GM18507 (cell line): ENCODE measurements at regions not wholly inside any gene's neighbourhood (a gene's known extent, or its start where the extent isn't known, plus 50 kb on each side); places are given as distances from the start of the nearest gene placed in this dataset.

Source experiments
- DNase-seq: peaks from one replicate; pipeline ENCODE4 v3.0.0; 2011; ENCODE audit warnings: low read depth; ENCODE audit not compliant: insufficient read length; ENCODE audit errors: extremely low spot score
- FAIRE-seq: peaks from 2 replicates; lab custom pipeline; 2011; peaks lifted over from hg19 to GRCh38; lab: Jason Lieb, UNC

- FAIRE-seq (no peak), DNase-seq (no peak)
These were observed 311.8 kb upstream of the POM121L12 start for GRCh38 chr7:52723606-52724005.

DNA sequence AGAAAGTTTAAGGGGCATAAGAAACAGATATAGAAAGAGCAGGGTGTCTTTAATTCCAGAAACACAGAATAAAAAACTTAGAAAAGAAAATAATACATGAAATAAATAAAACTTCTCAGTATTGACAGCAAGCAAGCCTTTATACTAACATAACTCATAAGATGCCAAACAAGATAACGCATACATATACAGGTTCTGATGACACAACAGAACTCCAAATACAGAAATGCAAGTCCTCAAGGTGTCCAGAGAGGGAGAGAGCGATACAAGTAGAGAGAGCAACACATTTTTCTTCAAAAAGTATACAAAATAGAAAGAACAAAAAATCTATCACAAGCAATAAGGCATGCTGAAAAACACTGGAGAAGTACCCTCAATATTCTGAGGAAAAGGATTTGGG is 314.6 kb upstream of the POM121L12 start:
- DNase-seq (no peak), FAIRE-seq (no peak)

- DNase-seq (no peak), FAIRE-seq (no peak)
These were observed 315.8 kb upstream of the POM121L12 start for GRCh38 chr7:52719677-52720076.

DNA sequence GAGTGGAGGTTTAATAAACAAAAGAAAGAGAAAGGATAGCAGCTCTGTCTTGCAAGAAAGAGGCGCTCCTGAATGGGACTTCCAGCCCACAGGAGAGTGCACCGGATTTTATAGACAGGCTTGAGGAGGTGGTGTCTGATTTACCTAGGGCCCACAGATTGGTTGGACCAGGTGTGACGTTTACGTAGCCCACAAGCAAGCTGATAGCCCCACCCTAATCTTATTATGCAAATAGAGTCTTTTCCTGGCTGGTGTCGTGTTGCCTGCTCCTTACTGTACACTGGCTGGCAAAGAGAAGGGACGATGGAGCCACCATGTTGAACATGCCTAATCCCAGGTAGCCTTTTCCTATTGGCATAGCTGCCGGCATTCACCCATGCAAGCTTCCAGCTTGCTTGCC is 319.7 kb upstream of the POM121L12 start:
- FAIRE-seq (no peak), DNase-seq (no peak)

DNA sequence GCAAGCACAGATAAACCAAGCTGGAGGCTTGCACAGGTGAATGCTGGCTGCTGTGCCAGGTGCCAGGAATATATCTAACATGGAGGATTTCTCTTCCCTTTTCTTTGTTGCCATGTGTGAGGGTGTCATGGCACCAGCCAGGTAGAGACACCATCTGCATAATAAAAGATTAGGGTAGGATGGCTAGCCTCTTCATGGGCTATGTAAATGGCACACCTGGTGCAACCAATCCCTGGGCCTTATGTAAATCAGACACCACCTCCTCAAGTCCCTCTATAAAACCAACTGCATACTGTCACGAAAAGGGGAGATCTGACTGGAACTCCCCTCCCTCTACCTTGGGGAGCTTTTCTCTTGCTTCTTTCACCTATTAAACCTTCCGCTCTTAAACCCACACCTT is 322.5 kb upstream of the POM121L12 start:
- DNase-seq (no peak), FAIRE-seq (no peak)

GRCh38 chr7:52711951-52712350 is 323.5 kb upstream of the POM121L12 start:
- DNase-seq, result no peak
- FAIRE-seq, result no peak

DNA sequence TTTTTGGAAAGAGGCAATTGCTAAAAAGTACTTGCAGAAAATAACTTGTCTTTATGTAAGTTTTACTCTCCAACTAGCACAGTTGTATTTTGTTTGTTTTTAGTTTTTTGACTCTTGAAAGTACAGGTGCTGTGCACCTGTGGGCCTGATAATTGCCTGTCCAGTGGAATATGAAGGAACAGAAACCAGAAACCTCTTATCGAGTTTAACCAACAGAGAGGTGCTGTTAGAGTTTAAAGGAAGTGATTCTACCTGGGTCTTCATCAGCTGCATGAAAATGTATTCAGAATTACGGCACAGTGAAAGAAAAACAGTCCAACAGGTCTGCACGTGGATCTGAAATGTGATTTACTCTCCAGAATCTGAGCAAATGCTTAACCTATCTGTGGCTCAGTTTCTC is 326.6 kb upstream of the POM121L12 start:
- no peak for DNase-seq
- FAIRE-seq, result no peak

- FAIRE-seq, result no peak
- no peak for DNase-seq
These were observed 329.7 kb upstream of the POM121L12 start for GRCh38 chr7:52705768-52706167.

GRCh38 chr7:52700349-52700748 is 335.1 kb upstream of the POM121L12 start:
- DNase-seq, result no peak
- FAIRE-seq, result no peak

- FAIRE-seq, result no peak
These were observed 339.3 kb upstream of the POM121L12 start for GRCh38 chr7:52695973-52696595.

DNA sequence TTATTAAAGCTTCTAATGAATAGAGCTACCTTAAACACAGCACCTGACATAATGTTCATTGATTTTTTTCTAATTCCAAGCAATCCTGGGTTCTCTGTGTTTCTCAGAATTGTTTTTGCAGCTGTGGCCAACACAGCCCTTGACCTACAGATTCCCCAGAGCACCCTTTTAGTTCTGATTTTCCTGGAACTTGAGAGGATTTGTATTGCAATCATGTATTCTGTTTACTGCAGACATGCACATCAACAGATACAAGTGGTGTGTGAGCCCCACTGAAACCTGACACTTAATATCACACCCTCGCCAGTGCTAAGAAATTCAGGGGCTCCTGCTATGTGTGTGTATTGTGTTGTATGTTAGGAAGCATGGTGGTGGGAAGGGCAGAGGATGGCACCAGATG is 344.2 kb upstream of the POM121L12 start:
- no peak for FAIRE-seq

More at GRCh38 chr7:52695973-52696595, 339.3 kb upstream of the POM121L12 start:
- DNase-seq, result no peak

GRCh38 chr7:52689912-52690311 is 345.5 kb upstream of the POM121L12 start:
- no peak for FAIRE-seq
- no peak for DNase-seq

More for the DNA sequence above, 344.2 kb upstream of the POM121L12 start:
- no peak for DNase-seq

DNA sequence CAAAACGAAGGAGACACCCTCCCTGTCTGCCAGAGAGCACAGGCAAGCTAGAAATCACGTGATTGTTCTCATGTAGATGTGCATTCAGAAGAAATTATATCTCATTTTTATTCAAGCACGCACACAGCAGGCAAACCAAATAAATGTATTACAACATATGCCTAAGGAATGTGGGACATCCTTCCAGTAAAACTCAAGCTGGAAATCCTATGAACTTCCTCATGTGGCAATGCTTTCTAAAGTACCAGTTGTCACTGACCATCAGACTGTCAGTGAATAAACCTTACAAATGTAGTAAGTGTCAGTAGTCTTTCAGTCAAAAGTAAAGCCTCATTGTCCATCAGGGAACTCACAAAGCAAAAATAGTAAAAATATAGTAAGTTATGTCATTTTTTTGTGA is 350.1 kb upstream of the POM121L12 start:
- FAIRE-seq, result no peak
- no peak for DNase-seq

DNA sequence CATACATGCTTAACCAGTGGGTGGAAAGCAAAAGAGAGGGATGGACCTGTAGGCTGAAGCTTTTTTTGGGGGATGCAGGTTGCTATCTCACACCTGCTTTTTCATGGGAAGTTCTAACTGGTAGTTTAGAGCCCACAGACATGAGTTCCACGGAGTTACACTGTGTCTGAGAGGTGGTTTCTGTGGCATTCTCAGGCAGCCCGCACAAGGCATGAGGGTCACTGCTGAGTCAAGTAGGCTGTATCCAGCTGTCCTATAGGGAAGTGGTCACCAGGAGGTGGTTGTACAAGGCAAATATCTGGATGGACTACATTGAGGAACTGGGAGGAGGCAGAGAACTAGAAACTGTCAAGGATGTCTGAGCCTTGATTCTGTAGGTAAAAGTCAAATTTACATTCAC is 351.0 kb upstream of the POM121L12 start:
- DNase-seq, result no peak
- no peak for FAIRE-seq

GRCh38 chr7:52682993-52683392 is 352.4 kb upstream of the POM121L12 start:
- DNase-seq, result no peak
- no peak for FAIRE-seq

GRCh38 chr7:52670608-52671225 is 364.7 kb upstream of the POM121L12 start:
- FAIRE-seq (no peak), DNase-seq (no peak)

GRCh38 chr7:52669031-52669430 is 366.4 kb upstream of the POM121L12 start:
- FAIRE-seq, result no peak
- DNase-seq, result no peak

DNA sequence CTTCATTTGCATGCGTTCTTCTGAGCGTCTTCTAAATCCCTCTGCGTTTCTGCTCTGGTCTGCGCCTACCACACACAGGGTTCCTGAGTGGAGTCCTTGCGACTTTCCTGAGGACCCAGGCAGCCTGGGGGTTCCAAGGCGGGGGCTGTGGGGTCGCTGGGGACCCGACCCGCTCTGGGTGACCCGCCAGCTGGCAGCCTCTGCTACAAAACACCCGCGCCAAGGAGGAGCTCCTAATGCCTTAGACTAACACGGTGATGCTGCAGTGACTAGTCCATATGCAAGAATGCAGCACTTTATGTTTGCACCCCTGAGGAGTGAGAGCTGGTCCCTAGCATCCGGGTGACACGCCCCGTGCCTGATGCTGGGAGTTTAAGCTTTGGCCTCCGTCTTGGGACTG is 367.0 kb upstream of the POM121L12 start:
- FAIRE-seq, result no peak
- DNase-seq, result no peak

DNA sequence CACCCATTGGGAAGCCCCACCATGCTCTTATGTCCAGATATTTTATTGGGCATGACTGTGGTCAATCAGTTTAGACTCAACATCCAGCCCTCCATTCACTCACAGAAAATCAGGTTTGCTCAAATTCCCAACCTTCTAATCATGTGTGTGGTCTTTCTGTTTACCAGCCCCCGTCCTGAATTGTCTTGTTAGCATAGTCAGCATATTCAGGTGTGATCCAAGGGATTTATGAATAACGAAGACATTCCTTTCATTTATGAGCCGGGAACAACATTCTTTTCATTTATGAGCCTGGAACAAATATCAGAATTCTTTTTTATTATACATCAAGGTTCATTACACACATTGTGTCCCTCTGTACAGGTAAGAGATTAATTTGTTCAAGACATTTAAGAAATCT is 376.3 kb upstream of the POM121L12 start:
- DNase-seq (no peak), FAIRE-seq (no peak)

GRCh38 chr7:52656098-52656497 is 379.3 kb upstream of the POM121L12 start:
- FAIRE-seq, result no peak

DNA sequence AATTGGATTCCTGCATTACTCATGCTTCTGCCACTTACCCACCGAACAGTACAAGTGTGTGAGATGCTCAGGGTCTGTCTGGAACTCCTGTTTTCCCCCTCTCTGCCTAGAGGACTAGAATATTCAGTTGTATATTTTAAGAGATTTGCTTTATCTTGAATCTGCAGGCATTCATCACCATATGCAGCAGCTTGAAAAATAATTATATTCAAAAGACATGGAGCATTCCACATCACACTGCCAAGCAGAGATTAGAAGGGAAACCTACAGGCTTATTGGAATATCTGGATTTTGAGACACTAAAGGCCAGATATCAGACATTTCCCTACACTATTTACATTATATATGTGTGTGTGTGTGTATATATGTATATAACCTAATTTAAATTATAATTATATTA is 382.8 kb upstream of the POM121L12 start:
- FAIRE-seq (no peak), DNase-seq (no peak)

More at GRCh38 chr7:52656098-52656497, 379.3 kb upstream of the POM121L12 start:
- no peak for DNase-seq
